ENCODE measurements at regions not wholly inside any gene's neighbourhood (a gene's known extent, or its start where the extent isn't known, plus 50 kb on each side); places are given as distances from the start of the nearest gene placed in this dataset.

- no peak for FAIRE-seq
Observed at GRCh38 chr14:65794674-65795279, 382.2 kb downstream of the FUT8 start.

- FAIRE-seq = no peak
Observed at GRCh38 chr14:65798216-65798615, 385.7 kb downstream of the FUT8 start.

GRCh38 chr14:65800694-65801093 is 388.2 kb downstream of the FUT8 start:
- no peak for FAIRE-seq

- FAIRE-seq = no peak
Observed at GRCh38 chr14:65802196-65802595, 389.7 kb downstream of the FUT8 start.

GRCh38 chr14:65803885-65804284 is 391.4 kb downstream of the FUT8 start:
- no peak for FAIRE-seq

- no peak for FAIRE-seq
Observed at GRCh38 chr14:65804439-65805112, 392.0 kb downstream of the FUT8 start.

- FAIRE-seq = no peak
Observed at GRCh38 chr14:65805113-65805473, 392.6 kb downstream of the FUT8 start.

GRCh38 chr14:65808390-65808789 is 395.9 kb downstream of the FUT8 start:
- no peak for FAIRE-seq

- FAIRE-seq = no peak
Observed at GRCh38 chr14:65810322-65810721, 397.8 kb downstream of the FUT8 start.

- no peak for FAIRE-seq
Observed at GRCh38 chr14:65813760-65814384, 401.3 kb downstream of the FUT8 start.

- no peak for FAIRE-seq
Observed at GRCh38 chr14:65815127-65815526, 402.6 kb downstream of the FUT8 start.

GRCh38 chr14:65817011-65817410 is 404.5 kb downstream of the FUT8 start:
- FAIRE-seq = no peak

- FAIRE-seq = no peak
Observed at GRCh38 chr14:65819569-65819968, 407.0 kb downstream of the FUT8 start.

GRCh38 chr14:65821224-65821753 is 408.8 kb downstream of the FUT8 start:
- no peak for FAIRE-seq

GRCh38 chr14:65824285-65824977 is 411.9 kb downstream of the FUT8 start:
- no peak for FAIRE-seq

- peak; percentile 78 for FAIRE-seq
Observed at GRCh38 chr14:65824978-65825299, 412.4 kb downstream of the FUT8 start.

GRCh38 chr14:65826946-65827345 is 414.4 kb downstream of the FUT8 start:
- FAIRE-seq = no peak

- no peak for FAIRE-seq
Observed at GRCh38 chr14:65827520-65827919, 415.0 kb downstream of the FUT8 start.

- FAIRE-seq = no peak
Observed at GRCh38 chr14:65828396-65828795, 415.9 kb downstream of the FUT8 start.

- no peak for FAIRE-seq
Observed at GRCh38 chr14:65832431-65833266, 420.1 kb downstream of the FUT8 start.

- no peak for FAIRE-seq
Observed at GRCh38 chr14:65833267-65833880, 420.8 kb downstream of the FUT8 start.

- no peak for FAIRE-seq
Observed at GRCh38 chr14:65834051-65834450, 421.5 kb downstream of the FUT8 start.

Measured in endometrium (tissue), 2 donors.